ENCODE measurements at regions not wholly inside any gene's neighbourhood (a gene's known extent, or its start where the extent isn't known, plus 50 kb on each side); places are given as distances from the start of the nearest gene placed in this dataset.

DNA sequence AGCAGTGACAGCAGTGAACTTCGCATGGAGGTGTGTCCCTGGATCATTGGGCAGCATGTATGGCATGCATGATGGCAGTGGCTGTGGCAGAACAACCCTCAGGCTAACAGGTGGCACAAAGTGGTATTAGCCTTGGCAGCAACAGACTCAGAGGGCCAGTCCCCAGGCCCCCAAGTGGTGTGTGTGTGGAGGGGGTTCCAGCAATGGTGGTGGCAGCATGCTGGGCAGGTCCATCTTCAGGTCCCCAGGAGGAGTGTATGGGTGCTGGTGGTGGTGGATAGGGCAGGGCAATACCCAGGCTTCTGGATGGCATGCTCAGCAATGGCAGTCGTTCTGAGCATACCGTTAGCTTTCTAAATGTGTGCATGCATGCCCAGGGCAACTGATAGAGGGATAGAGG lies 923.7 kb downstream of the PDHA2 start:
- no peaks in the 10 kb centered on the region for H3K27me3 ChIP-seq (ENCODE audit: control insufficient read depth, insufficient read depth, low read length)
- H3K4me1 ChIP-seq (ENCODE audit: control insufficient read depth, insufficient read depth, low read length), result no peaks in the 10 kb centered on the region
- H3K27ac ChIP-seq (ENCODE audit: low read depth, low read length), result no peak overlapping the region
- no peak overlapping the region for H3K9ac ChIP-seq (ENCODE audit: low read depth, low read length)
- H3K36me3 ChIP-seq (ENCODE audit: control insufficient read depth, insufficient read depth, low read length), result no peaks in the 10 kb centered on the region
- H3K4me3 ChIP-seq (ENCODE audit: low read depth, low read length), result no peak overlapping the region
- H3K9me3 ChIP-seq (ENCODE audit: control insufficient read depth, insufficient read depth, low read length), result 0 out of 2 replicates have a peak, but pooled peaks cover 3% of the 10 kb centered on the region

DNA sequence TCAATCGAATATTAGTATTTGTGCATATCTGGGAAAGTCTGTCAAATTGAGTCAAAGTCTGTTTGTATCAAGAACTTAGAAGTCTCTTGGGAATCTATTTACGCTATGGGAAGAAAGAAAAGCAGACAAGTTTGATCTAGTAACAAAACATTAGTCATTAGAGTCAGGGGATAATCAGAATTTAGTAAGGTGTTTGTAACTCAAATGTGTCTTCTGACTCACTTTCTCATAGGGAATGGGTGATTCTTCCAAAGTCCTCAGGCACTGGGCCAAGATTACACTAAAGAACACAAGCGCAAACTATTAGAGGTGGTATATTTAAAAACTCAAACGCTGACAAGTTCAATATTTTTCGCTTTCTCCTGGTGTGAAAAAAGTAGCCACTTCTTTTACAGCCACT lies 926.5 kb downstream of the PDHA2 start:
- 0 out of 2 replicates have a peak, but pooled peaks cover 3% of the 10 kb centered on the region for H3K9me3 ChIP-seq (ENCODE audit: control insufficient read depth, insufficient read depth, low read length)
- no peaks in the 10 kb centered on the region for H3K36me3 ChIP-seq (ENCODE audit: control insufficient read depth, insufficient read depth, low read length)
- H3K27ac ChIP-seq (ENCODE audit: low read depth, low read length), result no peak overlapping the region
- H3K4me1 ChIP-seq (ENCODE audit: control insufficient read depth, insufficient read depth, low read length), result peaks cover 5% of the 10 kb centered on the region; the same call in 1 of the 2 replicates
- no peak overlapping the region for H3K4me3 ChIP-seq (ENCODE audit: low read depth, low read length)
- no peaks in the 10 kb centered on the region for H3K27me3 ChIP-seq (ENCODE audit: control insufficient read depth, insufficient read depth, low read length)
- H3K9ac ChIP-seq (ENCODE audit: low read depth, low read length), result no peak overlapping the region

DNA sequence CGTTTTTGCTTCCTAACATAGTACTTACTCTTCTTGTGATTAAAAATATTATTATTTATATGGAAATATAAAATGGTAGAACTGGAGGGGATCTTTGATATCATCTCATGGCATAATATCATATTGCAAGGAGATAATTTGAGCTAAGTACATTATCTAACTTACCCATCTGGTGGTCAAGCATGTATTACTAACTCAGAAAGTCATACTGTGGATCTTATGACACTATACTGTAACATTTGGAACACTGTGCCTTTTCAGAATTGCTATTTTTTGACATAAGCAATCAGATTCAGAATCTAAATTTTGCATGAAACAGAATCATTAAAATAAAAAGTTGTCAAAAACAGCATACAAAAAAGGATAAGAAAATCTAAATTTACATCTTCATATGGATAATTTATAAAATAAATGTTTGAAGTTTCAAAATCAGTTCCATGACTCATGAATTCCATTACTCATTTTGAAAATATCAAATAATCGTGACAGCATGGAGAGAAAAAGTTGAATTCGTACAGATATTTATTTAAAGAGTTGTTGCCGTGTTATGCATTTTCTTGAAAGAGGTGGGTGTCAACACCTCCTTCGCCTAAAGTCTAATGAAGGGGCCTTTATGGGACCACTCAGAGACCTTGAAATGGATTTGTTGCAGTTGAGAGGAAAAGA lies 928.1 kb downstream of the PDHA2 start:
- Histone ChIP-seq H3K4me1 (ENCODE audit: control insufficient read depth, insufficient read depth, low read length) (peaks cover 5% of the 10 kb centered on the region; the same call in 1 of the 2 replicates), H3K27ac (ENCODE audit: low read depth, low read length) (no peak overlapping the region), H3K9me3 (ENCODE audit: control insufficient read depth, insufficient read depth, low read length) (0 out of 2 replicates have a peak, but pooled peaks cover 2% of the 10 kb centered on the region), H3K9ac (ENCODE audit: low read depth, low read length) (no peak overlapping the region), H3K4me3 (ENCODE audit: low read depth, low read length) (no peak overlapping the region), H3K36me3 (ENCODE audit: control insufficient read depth, insufficient read depth, low read length) (no peaks in the 10 kb centered on the region), H3K27me3 (ENCODE audit: control insufficient read depth, insufficient read depth, low read length) (no peaks in the 10 kb centered on the region)

DNA sequence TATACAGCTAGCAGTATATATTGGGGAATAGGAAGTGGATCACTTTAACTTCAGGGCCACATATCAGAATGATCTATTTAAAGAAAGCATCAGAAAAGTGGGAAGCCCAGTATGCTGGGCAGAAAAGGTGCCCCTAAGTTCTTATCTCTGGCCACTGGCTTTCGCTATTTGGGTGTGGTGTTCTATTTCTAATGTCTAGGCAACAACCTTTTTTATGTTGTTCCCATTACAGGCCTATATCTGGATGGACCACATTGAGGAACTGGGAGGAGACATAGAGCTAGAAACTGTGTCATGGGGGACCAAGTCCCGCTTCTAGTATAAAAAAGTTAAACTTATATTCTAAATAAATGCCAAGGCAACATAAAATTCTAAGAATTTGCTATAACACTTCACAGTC lies 935.6 kb downstream of the PDHA2 start:
- Histone ChIP-seq H3K4me1 (ENCODE audit: control insufficient read depth, insufficient read depth, low read length) (no peaks in the 10 kb centered on the region), H3K9me3 (ENCODE audit: control insufficient read depth, insufficient read depth, low read length) (no peaks in the 10 kb centered on the region)

DNA sequence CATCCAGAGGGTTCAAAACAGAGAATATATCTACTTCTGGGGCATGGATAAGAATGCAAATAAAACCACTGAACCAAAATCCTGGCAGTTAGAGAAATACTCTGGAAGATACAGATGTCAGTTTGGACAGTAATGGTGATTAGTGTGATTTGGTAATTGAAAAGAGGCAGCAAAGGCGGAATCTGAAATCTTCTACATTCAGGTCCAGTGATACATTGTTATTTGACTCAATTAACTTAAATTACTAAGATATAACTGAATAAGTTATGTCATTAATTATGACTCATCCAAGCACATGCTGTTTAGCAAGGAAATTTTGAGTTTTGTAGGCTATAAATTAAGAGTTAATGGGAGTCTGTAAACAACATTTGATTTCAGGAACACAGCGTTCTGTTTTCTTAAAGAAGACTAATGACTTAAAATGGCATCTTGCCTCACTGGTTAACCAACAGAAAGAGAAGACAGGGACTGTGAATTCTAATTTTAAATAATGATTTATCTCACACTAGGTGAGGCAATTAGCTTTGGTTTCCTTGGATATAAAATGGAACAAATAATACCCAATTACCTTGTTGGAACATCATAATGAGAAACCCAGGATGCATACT lies 937.1 kb downstream of the PDHA2 start:
- Histone ChIP-seq H3K4me1 (ENCODE audit: control insufficient read depth, insufficient read depth, low read length) (no peaks in the 10 kb centered on the region), H3K9me3 (ENCODE audit: control insufficient read depth, insufficient read depth, low read length) (no peaks in the 10 kb centered on the region), H3K27me3 (ENCODE audit: control insufficient read depth, insufficient read depth, low read length) (no peaks in the 10 kb centered on the region), H3K9ac (ENCODE audit: low read depth, low read length) (no peak overlapping the region), H3K36me3 (ENCODE audit: control insufficient read depth, insufficient read depth, low read length) (no peaks in the 10 kb centered on the region), H3K27ac (ENCODE audit: low read depth, low read length) (no peak overlapping the region), H3K4me3 (ENCODE audit: low read depth, low read length) (no peak overlapping the region)

More for the DNA sequence above, 935.6 kb downstream of the PDHA2 start:
- no peak overlapping the region for H3K27ac ChIP-seq (ENCODE audit: low read depth, low read length)
- no peak overlapping the region for H3K9ac ChIP-seq (ENCODE audit: low read depth, low read length)
- no peaks in the 10 kb centered on the region for H3K27me3 ChIP-seq (ENCODE audit: control insufficient read depth, insufficient read depth, low read length)
- no peak overlapping the region for H3K4me3 ChIP-seq (ENCODE audit: low read depth, low read length)
- H3K36me3 ChIP-seq (ENCODE audit: control insufficient read depth, insufficient read depth, low read length), result no peaks in the 10 kb centered on the region

DNA sequence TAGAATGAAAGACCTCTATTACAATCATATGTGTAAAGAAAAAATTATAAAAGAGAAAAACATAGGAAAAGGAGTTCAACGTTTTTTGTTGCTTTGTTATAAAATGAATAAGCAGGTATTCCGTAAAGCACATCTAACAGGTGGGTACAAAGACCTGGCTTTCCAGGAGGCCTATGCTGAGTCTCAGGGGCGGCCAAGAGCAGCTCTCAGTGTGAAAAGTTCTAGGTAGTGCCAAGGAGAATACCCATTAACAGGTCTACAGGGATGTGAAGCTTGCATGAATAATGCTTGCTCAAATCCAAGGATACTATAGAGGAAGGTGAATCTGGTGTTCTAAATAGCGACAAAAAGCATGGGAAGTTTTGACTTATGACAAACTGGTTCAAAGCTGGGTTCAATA lies 944.4 kb downstream of the PDHA2 start:
- no peak overlapping the region for H3K4me3 ChIP-seq (ENCODE audit: low read depth, low read length)
- H3K9me3 ChIP-seq (ENCODE audit: control insufficient read depth, insufficient read depth, low read length), result no peaks in the 10 kb centered on the region
- H3K4me1 ChIP-seq (ENCODE audit: control insufficient read depth, insufficient read depth, low read length), result peaks cover 6% of the 10 kb centered on the region; the same call in 1 of the 2 replicates
- H3K27me3 ChIP-seq (ENCODE audit: control insufficient read depth, insufficient read depth, low read length), result no peaks in the 10 kb centered on the region
- H3K27ac ChIP-seq (ENCODE audit: low read depth, low read length), result no peak overlapping the region
- no peak overlapping the region for H3K9ac ChIP-seq (ENCODE audit: low read depth, low read length)
- H3K36me3 ChIP-seq (ENCODE audit: control insufficient read depth, insufficient read depth, low read length), result no peaks in the 10 kb centered on the region

DNA sequence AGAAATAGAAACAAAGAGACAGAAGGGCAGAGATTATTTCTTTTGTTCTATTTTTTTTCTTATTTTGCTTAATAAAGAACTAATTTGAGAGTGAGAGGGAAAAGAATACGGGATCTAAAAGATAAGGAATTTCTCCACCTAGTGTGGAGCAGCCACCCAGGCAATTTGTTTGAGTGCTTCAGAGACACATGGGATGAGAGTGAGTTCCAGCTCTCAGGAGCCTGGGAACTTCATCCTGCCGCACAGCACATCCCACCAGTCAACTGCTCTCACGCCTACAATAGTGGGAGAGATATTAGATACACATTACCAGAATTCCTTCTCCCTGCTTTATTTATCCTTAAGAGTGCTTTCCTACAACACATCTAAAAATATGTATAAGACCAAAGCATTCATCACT lies 946.4 kb downstream of the PDHA2 start:
- no peaks in the 10 kb centered on the region for H3K36me3 ChIP-seq (ENCODE audit: control insufficient read depth, insufficient read depth, low read length)
- H3K4me3 ChIP-seq (ENCODE audit: low read depth, low read length), result no peak overlapping the region
- H3K9me3 ChIP-seq (ENCODE audit: control insufficient read depth, insufficient read depth, low read length), result no peaks in the 10 kb centered on the region
- no peaks in the 10 kb centered on the region for H3K27me3 ChIP-seq (ENCODE audit: control insufficient read depth, insufficient read depth, low read length)
- H3K9ac ChIP-seq (ENCODE audit: low read depth, low read length), result no peak overlapping the region
- no peak overlapping the region for H3K27ac ChIP-seq (ENCODE audit: low read depth, low read length)
- peaks cover 6% of the 10 kb centered on the region; the same call in 1 of the 2 replicates for H3K4me1 ChIP-seq (ENCODE audit: control insufficient read depth, insufficient read depth, low read length)

DNA sequence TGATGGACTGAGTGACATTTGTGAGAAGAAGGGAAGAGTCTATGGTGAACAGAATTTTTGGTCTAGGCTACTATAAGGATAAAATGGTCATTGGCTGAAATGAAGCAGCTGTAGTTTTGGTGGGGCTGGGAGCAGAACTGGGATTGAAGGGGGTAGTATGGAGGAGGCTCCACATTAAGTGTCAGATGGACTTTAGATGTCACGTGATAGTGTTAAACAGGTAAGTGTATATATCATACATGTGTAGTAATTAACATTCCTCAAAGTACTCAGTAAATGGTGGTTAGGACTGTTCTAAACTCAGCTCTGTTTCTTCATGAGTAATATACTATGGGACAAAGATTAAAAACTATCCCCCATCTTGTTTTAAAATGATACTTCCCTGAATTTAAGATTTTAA lies 947.9 kb downstream of the PDHA2 start:
- H3K36me3 ChIP-seq (ENCODE audit: control insufficient read depth, insufficient read depth, low read length), result no peaks in the 10 kb centered on the region
- H3K27ac ChIP-seq (ENCODE audit: low read depth, low read length), result no peak overlapping the region
- no peaks in the 10 kb centered on the region for H3K27me3 ChIP-seq (ENCODE audit: control insufficient read depth, insufficient read depth, low read length)
- peaks cover 6% of the 10 kb centered on the region; the same call in 1 of the 2 replicates for H3K4me1 ChIP-seq (ENCODE audit: control insufficient read depth, insufficient read depth, low read length)
- no peak overlapping the region for H3K9ac ChIP-seq (ENCODE audit: low read depth, low read length)
- H3K4me3 ChIP-seq (ENCODE audit: low read depth, low read length), result no peak overlapping the region
- H3K9me3 ChIP-seq (ENCODE audit: control insufficient read depth, insufficient read depth, low read length), result no peaks in the 10 kb centered on the region

DNA sequence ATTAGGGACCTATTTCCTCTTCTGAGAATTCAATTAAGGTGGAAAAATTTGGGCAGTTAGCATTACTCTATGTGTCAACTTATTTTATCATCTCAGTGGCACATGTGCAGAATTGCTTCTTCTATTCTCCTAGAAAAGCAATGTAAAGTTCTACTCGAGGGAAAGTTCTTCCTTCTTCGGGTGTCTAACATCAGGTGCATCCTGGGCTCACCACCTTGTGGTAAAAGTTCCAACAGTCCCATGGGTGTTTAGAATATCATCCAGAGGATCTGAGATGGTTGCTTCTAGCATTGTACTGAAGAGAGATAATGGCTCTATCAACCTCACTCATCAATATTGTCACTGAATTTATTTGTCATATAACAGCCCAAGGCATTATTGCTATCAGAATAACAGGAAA lies 969.7 kb downstream of the PDHA2 start:
- no peaks in the 10 kb centered on the region for H3K9me3 ChIP-seq (ENCODE audit: control insufficient read depth, insufficient read depth, low read length)
- H3K9ac ChIP-seq (ENCODE audit: low read depth, low read length), result no peak overlapping the region

DNA sequence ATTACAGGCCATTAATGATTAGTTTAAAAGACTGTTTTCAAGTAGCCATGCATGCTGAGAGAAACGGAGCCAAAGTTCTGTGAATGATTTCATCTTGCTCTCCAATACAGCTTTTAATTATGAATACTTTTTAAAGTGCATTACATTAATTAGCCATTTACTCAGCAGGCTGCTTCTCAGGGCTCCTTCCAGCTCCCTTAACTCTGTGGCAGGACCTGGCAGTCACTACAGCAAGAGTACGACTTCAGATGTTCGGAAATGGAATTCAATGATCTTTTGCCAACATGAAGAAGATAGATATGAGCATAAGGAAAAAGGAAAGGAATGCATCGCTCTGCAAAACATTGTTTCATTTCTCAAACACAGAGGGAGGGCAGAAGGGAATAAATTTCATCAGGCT lies 987.2 kb downstream of the PDHA2 start:
- Histone ChIP-seq H3K4me3 (ENCODE audit: low read depth, low read length) (no peak overlapping the region), H3K4me1 (ENCODE audit: control insufficient read depth, insufficient read depth, low read length) (peaks cover 6% of the 10 kb centered on the region; the same call in 1 of the 2 replicates), H3K36me3 (ENCODE audit: control insufficient read depth, insufficient read depth, low read length) (no peaks in the 10 kb centered on the region), H3K9me3 (ENCODE audit: control insufficient read depth, insufficient read depth, low read length) (no peaks in the 10 kb centered on the region), H3K27ac (ENCODE audit: low read depth, low read length) (no peak overlapping the region), H3K9ac (ENCODE audit: low read depth, low read length) (no peak overlapping the region), H3K27me3 (ENCODE audit: control insufficient read depth, insufficient read depth, low read length) (no peaks in the 10 kb centered on the region)

More for the DNA sequence above, 969.7 kb downstream of the PDHA2 start:
- H3K27ac ChIP-seq (ENCODE audit: low read depth, low read length), result no peak overlapping the region
- no peaks in the 10 kb centered on the region for H3K4me1 ChIP-seq (ENCODE audit: control insufficient read depth, insufficient read depth, low read length)
- no peaks in the 10 kb centered on the region for H3K27me3 ChIP-seq (ENCODE audit: control insufficient read depth, insufficient read depth, low read length)
- H3K4me3 ChIP-seq (ENCODE audit: low read depth, low read length), result no peak overlapping the region
- no peaks in the 10 kb centered on the region for H3K36me3 ChIP-seq (ENCODE audit: control insufficient read depth, insufficient read depth, low read length)

DNA sequence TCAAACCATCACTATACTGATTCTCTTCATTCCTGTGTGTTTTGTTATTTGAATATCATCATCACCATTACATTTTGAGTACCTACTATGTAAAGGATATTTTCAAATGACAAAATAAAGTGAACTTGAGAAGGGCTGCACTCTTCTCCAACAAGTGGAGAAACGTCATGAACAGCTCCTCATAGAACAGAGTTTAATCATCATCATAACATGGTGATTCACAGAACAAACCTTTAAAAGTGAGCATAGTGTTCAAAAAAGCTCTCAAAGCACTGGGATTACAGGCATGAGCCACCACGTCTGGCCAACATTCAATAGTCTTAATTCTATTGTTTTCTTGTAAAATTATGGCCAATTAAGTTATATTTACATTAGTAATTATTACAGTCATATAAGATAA lies 993.9 kb downstream of the PDHA2 start:
- Histone ChIP-seq H3K27ac (ENCODE audit: low read depth, low read length) (no peak overlapping the region), H3K36me3 (ENCODE audit: control insufficient read depth, insufficient read depth, low read length) (no peaks in the 10 kb centered on the region), H3K4me1 (ENCODE audit: control insufficient read depth, insufficient read depth, low read length) (peaks cover 6% of the 10 kb centered on the region; the same call in 1 of the 2 replicates), H3K27me3 (ENCODE audit: control insufficient read depth, insufficient read depth, low read length) (no peaks in the 10 kb centered on the region), H3K9ac (ENCODE audit: low read depth, low read length) (no peak overlapping the region), H3K9me3 (ENCODE audit: control insufficient read depth, insufficient read depth, low read length) (no peaks in the 10 kb centered on the region), H3K4me3 (ENCODE audit: low read depth, low read length) (no peak overlapping the region)

Data from HUES48 (cell line).